ENCODE measurements at regions not wholly inside any gene's neighbourhood (a gene's known extent, or its start where the extent isn't known, plus 50 kb on each side); places are given as distances from the start of the nearest gene placed in this dataset.
A peak's percentile ranks its signal among the peaks of the same experiment; 100 is the strongest.

- no peak for DNase-seq
These were observed 310.0 kb downstream of the SEC14L1 start for GRCh38 chr17:77450742-77451244.

DNA sequence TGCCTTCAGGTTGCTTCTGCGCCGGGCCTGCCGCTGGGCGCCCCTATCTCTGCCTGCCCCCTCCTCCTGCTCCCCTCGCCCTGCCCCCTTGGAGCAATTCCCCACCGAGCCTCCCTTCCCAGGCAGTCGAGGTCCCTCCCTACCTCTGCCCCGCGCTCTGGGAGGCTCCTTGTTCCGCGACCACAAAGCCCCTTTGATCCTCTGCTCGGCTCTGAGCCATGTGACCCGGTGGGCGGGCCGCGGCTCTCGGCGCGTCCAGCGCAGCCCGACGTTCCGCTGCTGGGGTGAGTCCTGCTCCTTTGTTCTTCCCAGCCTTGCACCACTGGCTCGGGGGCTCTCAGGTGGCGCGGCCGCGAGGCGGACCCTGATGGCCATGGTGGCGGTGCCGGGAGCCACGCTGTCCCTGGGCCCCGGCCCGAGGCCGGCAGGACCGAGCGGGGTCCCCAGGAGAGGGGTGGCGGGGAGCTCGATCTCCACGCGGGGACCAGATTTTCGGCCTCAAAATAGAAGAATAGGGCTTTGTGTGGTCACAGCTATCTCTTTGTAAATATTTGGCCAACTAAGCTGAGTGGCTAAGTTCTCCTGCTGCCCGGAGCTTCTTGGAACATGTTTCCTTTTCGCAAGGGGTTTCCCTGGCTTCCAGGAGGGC, 310.6 kb downstream of the SEC14L1 start:
- DNase-seq: no peak

GRCh38 chr17:77451894-77452852, 311.4 kb downstream of the SEC14L1 start:
- no peak for DNase-seq

DNA sequence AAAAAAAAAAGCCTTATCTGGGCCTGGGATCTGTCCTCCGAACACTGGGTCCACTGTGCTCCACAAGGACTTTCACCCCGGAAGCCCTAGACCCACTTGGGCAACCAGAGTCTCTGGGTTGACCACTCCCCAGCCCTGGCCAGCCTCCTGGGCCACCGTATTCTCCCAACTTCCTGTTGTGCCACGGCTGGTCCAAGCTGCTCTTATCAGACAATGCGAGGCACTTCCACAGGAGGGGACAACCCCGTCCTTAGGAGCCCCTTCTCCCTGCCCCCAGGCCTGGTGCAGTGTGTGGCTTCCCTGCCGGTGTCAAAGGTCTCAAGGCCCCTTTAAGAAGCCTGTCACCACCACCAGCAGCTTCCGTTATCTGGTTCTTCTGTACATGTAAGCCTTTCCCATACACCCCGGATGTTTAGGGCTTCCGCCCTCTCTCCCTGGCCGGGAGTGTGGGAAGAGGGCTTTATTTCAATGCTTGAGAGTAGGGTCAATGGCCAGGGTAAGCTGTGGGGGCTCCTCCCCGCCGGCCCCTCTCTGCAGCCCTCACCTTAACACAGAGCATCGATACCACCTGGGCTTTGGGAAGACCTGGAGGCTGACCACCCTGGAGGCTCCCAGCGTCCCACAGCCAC, 313.0 kb downstream of the SEC14L1 start:
- DNase-seq: no peak

DNA sequence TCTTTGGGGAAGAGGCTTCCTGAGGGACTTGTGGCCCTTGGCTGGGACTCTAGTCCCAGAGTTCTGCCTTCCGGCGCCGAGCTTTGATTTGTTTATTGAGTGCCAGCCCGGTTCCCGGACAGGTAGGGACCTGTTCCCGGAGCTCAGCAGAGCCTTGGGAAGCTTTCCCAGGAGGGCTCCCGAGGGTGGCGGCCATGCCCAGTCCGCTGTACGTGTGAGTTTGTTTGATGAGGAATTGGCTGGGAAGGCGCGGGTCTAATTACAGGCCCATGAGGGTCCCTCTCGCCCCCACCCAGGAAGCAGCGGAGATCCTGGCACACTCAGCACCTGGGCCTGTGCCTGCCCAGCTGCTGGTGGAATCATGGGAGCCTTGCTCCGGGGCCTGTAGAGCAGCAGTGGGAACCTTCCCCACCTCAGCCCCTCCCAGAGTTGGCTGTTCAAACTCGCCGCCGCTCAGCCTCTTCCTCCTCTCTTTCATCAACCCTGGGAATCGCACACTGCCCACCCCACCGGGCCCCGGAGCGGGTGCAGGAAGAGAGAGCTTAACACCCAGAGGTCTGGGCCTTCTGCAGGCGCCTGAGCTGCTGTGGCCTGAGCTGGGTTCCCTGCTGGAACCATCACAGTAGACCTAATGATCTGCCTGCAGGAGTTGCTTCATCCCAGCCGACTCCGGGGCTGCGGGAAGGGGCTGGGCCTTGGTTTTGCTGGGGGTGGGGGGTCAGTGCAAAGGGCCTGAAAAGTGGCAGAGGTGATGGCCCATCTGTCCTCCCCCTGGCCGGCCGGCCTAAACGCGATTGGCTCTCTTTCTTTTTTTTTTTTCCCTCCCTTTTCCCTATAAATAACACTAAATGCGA, 313.7 kb downstream of the SEC14L1 start:
- no peak for DNase-seq

GRCh38 chr17:77455111-77455890, 314.5 kb downstream of the SEC14L1 start:
- DNase-seq: no peak

DNA sequence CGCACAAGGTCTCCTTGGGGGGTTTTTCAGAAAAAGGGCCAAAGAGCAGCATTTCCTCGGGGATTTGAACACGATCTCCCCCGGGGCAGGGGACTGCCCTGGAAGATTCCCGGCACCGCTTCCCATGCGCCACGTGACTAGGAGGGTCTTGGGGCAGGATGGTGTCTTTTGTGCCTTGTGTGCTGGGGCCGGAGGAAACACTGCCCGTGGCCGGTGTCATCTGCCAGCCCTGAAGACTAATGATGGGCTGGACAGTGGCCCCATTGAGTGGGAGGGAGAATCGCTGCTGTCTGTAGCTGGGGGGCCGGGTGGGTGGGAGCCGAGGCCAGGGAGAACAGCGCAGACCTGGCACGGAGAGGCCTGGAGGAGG, 315.1 kb downstream of the SEC14L1 start:
- no peak for DNase-seq

- no peak for DNase-seq
These were observed 315.6 kb downstream of the SEC14L1 start for GRCh38 chr17:77456271-77456950.

DNA sequence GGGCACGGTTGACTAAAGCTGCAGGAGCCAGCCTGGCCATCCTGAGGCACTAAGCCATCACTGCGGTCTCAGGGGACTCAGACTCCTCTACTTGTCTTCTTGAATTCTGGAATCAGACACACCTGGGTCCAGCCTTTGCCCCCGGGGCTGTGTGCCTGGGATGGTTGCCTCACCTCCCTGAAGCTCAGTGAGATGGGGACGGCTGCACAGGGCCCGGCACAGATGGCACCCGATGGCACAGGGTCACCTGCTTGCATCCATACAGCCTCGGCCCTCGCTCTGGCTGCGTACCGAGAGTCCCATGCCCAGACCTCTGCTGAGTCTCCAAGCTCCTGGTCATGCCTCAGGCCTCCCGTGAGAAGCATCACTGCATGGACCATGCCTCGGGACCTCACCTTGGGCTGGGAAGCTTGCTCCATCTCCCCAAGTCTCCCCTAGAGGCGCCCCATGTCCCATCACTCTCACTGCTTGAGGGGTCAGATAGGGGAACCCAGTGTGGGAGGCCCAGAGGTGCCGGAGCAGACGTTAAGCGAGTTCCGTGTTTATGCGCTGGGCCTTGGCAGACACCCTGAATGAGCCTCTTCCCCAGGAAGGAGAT, 316.3 kb downstream of the SEC14L1 start:
- DNase-seq: no peak

DNA sequence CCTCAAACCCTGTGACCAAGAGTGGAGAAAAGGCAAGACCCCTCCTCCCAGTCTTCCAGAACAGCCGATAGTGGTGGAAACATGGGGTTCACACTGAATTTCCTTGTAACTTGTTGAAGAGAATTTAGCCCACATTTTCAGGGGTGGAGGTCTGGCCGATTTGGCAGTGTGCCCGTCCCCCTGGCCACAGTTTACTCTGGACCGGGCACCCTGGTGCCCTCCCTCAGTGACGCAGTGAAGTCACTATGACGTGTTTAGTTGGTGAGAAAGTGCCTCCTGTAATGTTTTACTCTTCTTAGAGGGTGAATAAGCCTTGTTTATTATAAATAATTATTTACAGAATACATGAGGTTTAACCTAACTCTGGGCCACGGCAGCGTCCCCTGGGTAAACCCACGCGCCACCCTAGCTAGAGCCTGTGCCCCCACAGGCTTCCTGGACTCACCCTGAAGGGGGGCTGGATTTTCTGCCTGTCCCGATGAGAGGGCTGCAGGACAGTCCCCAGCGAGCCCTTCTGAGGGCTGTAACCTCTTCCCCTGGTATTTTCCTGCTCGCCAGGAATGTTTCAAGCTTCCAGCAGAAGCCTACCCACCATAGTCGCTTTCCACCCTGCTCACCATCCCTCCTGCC, 316.9 kb downstream of the SEC14L1 start:
- no peak for DNase-seq

- DNase-seq: no peak
These were observed 317.6 kb downstream of the SEC14L1 start for GRCh38 chr17:77458202-77459017.

GRCh38 chr17:77459018-77459755, 318.4 kb downstream of the SEC14L1 start:
- DNase-seq: no peak

- DNase-seq: peak; percentile 72
These were observed 319.8 kb downstream of the SEC14L1 start for GRCh38 chr17:77460514-77461046.

GRCh38 chr17:77461277-77462057, 320.7 kb downstream of the SEC14L1 start:
- no peak for DNase-seq

DNA sequence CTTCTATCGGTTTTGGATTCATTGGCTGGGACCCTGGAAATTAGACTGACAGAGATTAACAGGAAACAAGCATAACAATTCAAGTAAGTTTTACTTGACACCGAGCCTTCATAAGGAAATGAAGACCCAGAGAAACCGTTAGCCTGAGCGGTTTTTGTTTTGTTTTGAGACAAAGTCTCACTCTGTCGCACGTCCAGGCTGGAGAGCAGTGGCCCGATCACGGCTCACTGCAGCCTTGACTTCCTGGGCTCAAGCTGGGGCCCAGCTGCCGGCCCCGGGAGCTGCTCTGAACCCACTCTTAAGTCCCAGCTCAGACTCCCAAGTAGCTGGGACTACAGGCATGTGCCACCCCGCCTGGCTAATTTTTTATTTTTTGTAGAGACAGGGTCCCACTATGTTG, 321.3 kb downstream of the SEC14L1 start:
- no peak for DNase-seq

- no peak for DNase-seq
These were observed 322.1 kb downstream of the SEC14L1 start for GRCh38 chr17:77462553-77463497.
